HEK293 (cell line): ENCODE measurements at regions not wholly inside any gene's neighbourhood (a gene's known extent, or its start where the extent isn't known, plus 50 kb on each side); places are given as distances from the start of the nearest gene placed in this dataset.

Experiments used
- CTCF ChIA-PET: fragments of 350-600 bp; formaldehyde crosslinking; extraction: SDS; loops from one replicate; lab custom pipeline; 2021; ENCODE audit warnings: antibody characterized with exemption; lab: Yijun Ruan, JAX
- POLR2A ChIA-PET: fragments of 300-600 bp; formaldehyde crosslinking; extraction: SDS; loops from one replicate; lab custom pipeline; 2020; ENCODE audit warnings: antibody characterized with exemption, inconsistent platforms; lab: Yijun Ruan, JAX
- H3K27ac ChIP-seq: fragments of 200-500 bp; sonication (Bioruptor generic); 2 replicates; pipeline ENCODE4 v1.5.1; 2014; ENCODE audit warnings: low read depth, low read length, control low read depth, inconsistent platforms; ENCODE audit errors: extremely low read depth
- H3K36me3 ChIP-seq, 2 experiments: fragments of 200-500 bp in 1 of 2; sonication (Bioruptor generic) in 1 of 2; 1 replicate in 1 of 2; 2 replicates in 1 of 2; pipeline ENCODE4 v1.5.1; 2014 to 2017; ENCODE audit warnings: inconsistent platforms in 2 of 2, low read length in 2 of 2; ENCODE audit not compliant: control insufficient read depth in 2 of 2, insufficient read depth in 1 of 2
- H3K4me1 ChIP-seq: fragments of 200-500 bp; sonication (Bioruptor generic); 2 replicates; pipeline ENCODE4 v1.5.1; 2014; ENCODE audit warnings: mild to moderate bottlenecking, low read length, inconsistent platforms; ENCODE audit not compliant: control insufficient read depth, insufficient read depth
- H3K4me3 ChIP-seq: 2 replicates; pipeline ENCODE4 v1.5.1; 2011; ENCODE audit warnings: low read depth, mild to moderate bottlenecking, control low read depth, low read length, moderate library complexity
- H3K9me3 ChIP-seq: fragments of 200-500 bp; sonication (Bioruptor generic); 2 replicates; pipeline ENCODE4 v1.5.1; 2014; ENCODE audit warnings: low read depth, low read length, inconsistent platforms; ENCODE audit not compliant: control insufficient read depth, insufficient read depth
- GLIS1 ChIP-seq: fragments of 450-650 bp; formaldehyde crosslinking; IDR thresholded peaks from 2 replicates; pipeline ENCODE4 v1.5.1; 2016; ENCODE audit warnings: missing biosample characterization, missing genetic modification characterization
- HIC1 ChIP-seq: fragments of 450-650 bp; formaldehyde crosslinking; IDR thresholded peaks from 2 replicates; pipeline ENCODE4 v1.5.1; 2016; ENCODE audit warnings: missing biosample characterization, missing genetic modification characterization
- RBAK ChIP-seq: fragments of 450-650 bp; formaldehyde crosslinking; IDR thresholded peaks from 2 replicates; pipeline ENCODE4 v1.5.1; 2016; ENCODE audit warnings: missing biosample characterization, missing genetic modification characterization
- SP3 ChIP-seq: fragments of 450-650 bp; formaldehyde crosslinking; IDR thresholded peaks from 2 replicates; pipeline ENCODE4 v1.5.1; 2016; ENCODE audit warnings: missing biosample characterization, missing genetic modification characterization
- ZBTB49 ChIP-seq: fragments of 450-650 bp; formaldehyde crosslinking; IDR thresholded peaks from 2 replicates; pipeline ENCODE4 v1.5.1; 2016; ENCODE audit warnings: missing biosample characterization, missing genetic modification characterization, low read depth
- ZBTB8A ChIP-seq: fragments of 450-650 bp; formaldehyde crosslinking; IDR thresholded peaks from 2 replicates; pipeline ENCODE4 v1.5.1; 2016; ENCODE audit warnings: missing biosample characterization, missing genetic modification characterization
- ZNF10 ChIP-seq: fragments of 450-650 bp; formaldehyde crosslinking; IDR thresholded peaks from 2 replicates; pipeline ENCODE4 v1.5.1; 2017; ENCODE audit warnings: missing biosample characterization, missing genetic modification characterization
- ZNF23 ChIP-seq: fragments of 450-650 bp; formaldehyde crosslinking; IDR thresholded peaks from 2 replicates; pipeline ENCODE4 v1.5.1; 2016; ENCODE audit warnings: missing biosample characterization, missing genetic modification characterization, borderline replicate concordance
- ZNF239 ChIP-seq: fragments of 450-650 bp; formaldehyde crosslinking; IDR thresholded peaks from 2 replicates; pipeline ENCODE4 v1.5.1; 2016; ENCODE audit warnings: missing biosample characterization, missing genetic modification characterization
- ZNF24 ChIP-seq: fragments of 450-650 bp; formaldehyde crosslinking; IDR thresholded peaks from 2 replicates; pipeline ENCODE4 v1.5.1; 2016; ENCODE audit warnings: missing biosample characterization, missing genetic modification characterization
- ZNF266 ChIP-seq: fragments of 450-650 bp; formaldehyde crosslinking; IDR thresholded peaks from 2 replicates; pipeline ENCODE4 v1.5.1; 2016; ENCODE audit warnings: missing biosample characterization, missing genetic modification characterization, low read depth
- ZNF302 ChIP-seq: fragments of 450-650 bp; formaldehyde crosslinking; IDR thresholded peaks from 2 replicates; pipeline ENCODE4 v1.5.1; 2016; ENCODE audit warnings: missing biosample characterization, missing genetic modification characterization, low read depth
- ZNF311 ChIP-seq: fragments of 450-650 bp; formaldehyde crosslinking; IDR thresholded peaks from 2 replicates; pipeline ENCODE4 v1.5.1; 2017; ENCODE audit warnings: missing biosample characterization, missing genetic modification characterization, borderline replicate concordance
- ZNF394 ChIP-seq: fragments of 450-650 bp; formaldehyde crosslinking; IDR thresholded peaks from 2 replicates; pipeline ENCODE4 v1.5.1; 2016; ENCODE audit warnings: missing biosample characterization, missing genetic modification characterization, mild to moderate bottlenecking, moderate library complexity, borderline replicate concordance
- ZNF561 ChIP-seq: fragments of 450-650 bp; IDR thresholded peaks from 2 replicates; pipeline ENCODE4 v1.5.1; 2018; ENCODE audit warnings: missing biosample characterization, missing genetic modification characterization, borderline replicate concordance
- ZNF623 ChIP-seq: fragments of 450-650 bp; formaldehyde crosslinking; IDR thresholded peaks from 2 replicates; pipeline ENCODE4 v1.5.1; 2016; ENCODE audit warnings: missing biosample characterization, missing genetic modification characterization
- ZNF629 ChIP-seq: fragments of 450-650 bp; formaldehyde crosslinking; IDR thresholded peaks from 2 replicates; pipeline ENCODE4 v1.5.1; 2017; ENCODE audit warnings: missing biosample characterization, missing genetic modification characterization
- ZNF664 ChIP-seq: fragments of 450-650 bp; formaldehyde crosslinking; IDR thresholded peaks from 2 replicates; pipeline ENCODE4 v1.5.1; 2016; ENCODE audit warnings: missing biosample characterization, missing genetic modification characterization
- ZNF677 ChIP-seq: fragments of 450-650 bp; IDR thresholded peaks from 2 replicates; pipeline ENCODE4 v1.5.0; 2018; ENCODE audit warnings: missing biosample characterization, mild to moderate bottlenecking, missing genetic modification characterization, moderate library complexity
- ZNF707 ChIP-seq: fragments of 450-650 bp; formaldehyde crosslinking; IDR thresholded peaks from 2 replicates; pipeline ENCODE4 v1.5.1; 2016; ENCODE audit warnings: missing biosample characterization, missing genetic modification characterization
- ZNF76 ChIP-seq: fragments of 450-650 bp; formaldehyde crosslinking; IDR thresholded peaks from 2 replicates; pipeline ENCODE4; 2016; ENCODE audit warnings: low read depth, missing biosample characterization, missing genetic modification characterization, borderline replicate concordance
- ZNF792 ChIP-seq: fragments of 450-650 bp; formaldehyde crosslinking; IDR thresholded peaks from 2 replicates; pipeline ENCODE4 v1.5.1; 2016; ENCODE audit warnings: missing biosample characterization, missing genetic modification characterization
- TF ChIP-seq, protein P1 (sequence below): fragments of 450-650 bp; formaldehyde crosslinking; conservative IDR thresholded peaks from 2 replicates; pipeline ENCODE4 v1.5.1; 2016; ENCODE audit warnings: low read depth, missing biosample characterization, missing genetic modification characterization
- TF ChIP-seq, protein P2 (sequence below): fragments of 450-650 bp; formaldehyde crosslinking; IDR thresholded peaks from 2 replicates; pipeline ENCODE4 v1.5.1; 2016; ENCODE audit warnings: missing biosample characterization, missing genetic modification characterization
- TF ChIP-seq, protein P3 (sequence below): fragments of 450-650 bp; formaldehyde crosslinking; IDR thresholded peaks from 2 replicates; pipeline ENCODE4 v1.5.1; 2016; ENCODE audit warnings: missing biosample characterization, missing genetic modification characterization

DNA sequence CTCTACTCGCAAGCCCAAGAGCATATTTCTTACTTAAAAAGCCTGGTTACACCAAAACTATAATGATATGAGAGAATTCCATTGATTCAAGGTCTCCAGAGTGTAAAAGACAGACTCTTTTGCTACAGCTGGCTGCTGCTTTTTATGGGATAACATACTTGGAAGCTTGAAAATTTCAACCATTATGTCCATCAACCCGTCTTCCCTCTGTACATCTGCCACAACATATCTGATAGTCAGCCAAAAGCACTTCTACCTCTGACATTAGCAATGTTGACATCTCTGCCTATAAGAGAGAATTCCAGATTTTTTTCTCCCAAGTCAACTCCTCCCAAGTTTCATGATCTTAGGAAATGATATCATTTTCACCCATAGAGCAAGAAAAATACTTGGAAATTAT is 54.4 kb upstream of the IQCM start:
- CTCF ChIA-PET, result no interaction called here
- no peaks in the 10 kb centered on the region for H3K36me3 ChIP-seq
- TF ChIP-seq ZNF623 (tag by site-specific recombination), result no peak
- no peak for TF ChIP-seq SP3 (tag by site-specific recombination)
- TF ChIP-seq ZNF24 (tag by site-specific recombination), result no peak
- no peak for TF ChIP-seq ZNF629 (tag by site-specific recombination)
- TF ChIP-seq ZNF792 (tag by site-specific recombination), result no peak
- TF ChIP-seq, protein P1, sequence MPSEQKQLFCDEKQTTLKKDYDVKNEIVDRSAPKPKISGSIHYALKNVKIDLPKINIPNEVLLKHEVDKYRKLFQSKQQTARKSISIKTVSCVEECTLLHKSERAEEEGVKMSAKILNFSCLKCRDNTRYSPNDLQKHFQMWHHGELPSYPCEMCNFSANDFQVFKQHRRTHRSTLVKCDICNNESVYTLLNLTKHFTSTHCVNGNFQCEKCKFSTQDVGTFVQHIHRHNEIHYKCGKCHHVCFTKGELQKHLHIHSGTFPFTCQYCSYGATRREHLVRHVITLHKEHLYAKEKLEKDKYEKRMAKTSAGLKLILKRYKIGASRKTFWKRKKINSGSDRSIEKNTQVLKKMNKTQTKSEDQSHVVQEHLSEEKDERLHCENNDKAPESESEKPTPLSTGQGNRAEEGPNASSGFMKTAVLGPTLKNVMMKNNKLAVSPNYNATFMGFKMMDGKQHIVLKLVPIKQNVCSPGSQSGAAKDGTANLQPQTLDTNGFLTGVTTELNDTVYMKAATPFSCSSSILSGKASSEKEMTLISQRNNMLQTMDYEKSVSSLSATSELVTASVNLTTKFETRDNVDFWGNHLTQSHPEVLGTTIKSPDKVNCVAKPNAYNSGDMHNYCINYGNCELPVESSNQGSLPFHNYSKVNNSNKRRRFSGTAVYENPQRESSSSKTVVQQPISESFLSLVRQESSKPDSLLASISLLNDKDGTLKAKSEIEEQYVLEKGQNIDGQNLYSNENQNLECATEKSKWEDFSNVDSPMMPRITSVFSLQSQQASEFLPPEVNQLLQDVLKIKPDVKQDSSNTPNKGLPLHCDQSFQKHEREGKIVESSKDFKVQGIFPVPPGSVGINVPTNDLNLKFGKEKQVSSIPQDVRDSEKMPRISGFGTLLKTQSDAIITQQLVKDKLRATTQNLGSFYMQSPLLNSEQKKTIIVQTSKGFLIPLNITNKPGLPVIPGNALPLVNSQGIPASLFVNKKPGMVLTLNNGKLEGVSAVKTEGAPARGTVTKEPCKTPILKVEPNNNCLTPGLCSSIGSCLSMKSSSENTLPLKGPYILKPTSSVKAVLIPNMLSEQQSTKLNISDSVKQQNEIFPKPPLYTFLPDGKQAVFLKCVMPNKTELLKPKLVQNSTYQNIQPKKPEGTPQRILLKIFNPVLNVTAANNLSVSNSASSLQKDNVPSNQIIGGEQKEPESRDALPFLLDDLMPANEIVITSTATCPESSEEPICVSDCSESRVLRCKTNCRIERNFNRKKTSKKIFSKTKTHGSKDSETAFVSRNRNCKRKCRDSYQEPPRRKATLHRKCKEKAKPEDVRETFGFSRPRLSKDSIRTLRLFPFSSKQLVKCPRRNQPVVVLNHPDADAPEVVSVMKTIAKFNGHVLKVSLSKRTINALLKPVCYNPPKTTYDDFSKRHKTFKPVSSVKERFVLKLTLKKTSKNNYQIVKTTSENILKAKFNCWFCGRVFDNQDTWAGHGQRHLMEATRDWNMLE, result no peak
- no peak for TF ChIP-seq GLIS1
- TF ChIP-seq ZNF664 (tag by site-specific recombination), result no peak
- no peak for TF ChIP-seq RBAK (tag by site-specific recombination)
- TF ChIP-seq ZNF302 (tag by site-specific recombination), result no peak
- TF ChIP-seq ZNF10 (tag by site-specific recombination), result no peak
- no peak for TF ChIP-seq ZBTB8A (tag by site-specific recombination)
- TF ChIP-seq ZNF677, result no peak
- no peak for TF ChIP-seq HIC1
- TF ChIP-seq ZNF311 (tag by site-specific recombination), result no peak
- no peak for TF ChIP-seq ZNF239
- TF ChIP-seq ZBTB49 (tag by site-specific recombination), result no peak
- TF ChIP-seq ZNF76, result no peak
- TF ChIP-seq ZNF707 (tag by site-specific recombination), result no peak
- H3K9me3 ChIP-seq, result no peaks in the 10 kb centered on the region
- H3K27ac ChIP-seq, result no peak overlapping the region
- POLR2A ChIA-PET, result no interaction called here
- H3K4me1 ChIP-seq, result no peaks in the 10 kb centered on the region
- no peak overlapping the region for H3K4me3 ChIP-seq

DNA sequence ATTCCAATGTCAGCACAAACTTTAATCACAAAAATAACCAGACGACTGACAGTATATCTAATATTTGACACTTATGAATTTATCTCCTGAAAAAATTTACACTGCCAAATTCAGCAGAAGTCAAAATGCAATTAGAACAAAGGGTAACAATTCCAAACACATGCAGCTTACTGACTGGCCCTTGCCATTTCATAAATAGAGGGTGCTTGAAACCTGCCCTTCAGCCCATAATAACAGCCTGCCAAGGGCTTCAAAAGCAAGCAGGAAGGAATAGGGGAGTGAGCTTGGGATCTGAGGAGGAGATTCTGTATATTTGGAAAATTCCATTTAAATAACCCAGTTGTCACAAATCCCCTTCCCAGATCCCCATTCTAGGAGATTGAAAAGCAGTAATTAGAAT is 66.1 kb upstream of the IQCM start:
- ChIA-PET POLR2A (no interaction called here), CTCF (no interaction called here)
- no peak overlapping the region for H3K27ac ChIP-seq
- H3K36me3 ChIP-seq, result no peaks in the 10 kb centered on the region
- H3K4me1 ChIP-seq, result no peaks in the 10 kb centered on the region
- H3K4me3 ChIP-seq, result no peak overlapping the region
- H3K9me3 ChIP-seq, result no peaks in the 10 kb centered on the region
- TF ChIP-seq, protein P2, sequence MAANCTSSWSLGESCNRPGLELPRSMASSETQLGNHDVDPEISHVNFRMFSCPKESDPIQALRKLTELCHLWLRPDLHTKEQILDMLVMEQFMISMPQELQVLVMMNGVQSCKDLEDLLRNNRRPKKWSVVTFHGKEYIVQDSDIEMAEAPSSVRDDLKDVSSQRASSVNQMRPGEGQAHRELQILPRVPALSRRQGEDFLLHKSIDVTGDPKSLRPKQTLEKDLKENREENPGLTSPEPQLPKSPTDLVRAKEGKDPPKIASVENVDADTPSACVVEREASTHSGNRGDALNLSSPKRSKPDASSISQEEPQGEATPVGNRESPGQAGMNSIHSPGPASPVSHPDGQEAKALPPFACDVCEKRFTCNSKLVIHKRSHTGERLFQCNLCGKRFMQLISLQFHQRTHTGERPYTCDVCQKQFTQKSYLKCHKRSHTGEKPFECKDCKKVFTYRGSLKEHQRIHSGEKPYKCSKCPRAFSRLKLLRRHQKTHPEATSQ, result no peak
- TF ChIP-seq, protein P3, sequence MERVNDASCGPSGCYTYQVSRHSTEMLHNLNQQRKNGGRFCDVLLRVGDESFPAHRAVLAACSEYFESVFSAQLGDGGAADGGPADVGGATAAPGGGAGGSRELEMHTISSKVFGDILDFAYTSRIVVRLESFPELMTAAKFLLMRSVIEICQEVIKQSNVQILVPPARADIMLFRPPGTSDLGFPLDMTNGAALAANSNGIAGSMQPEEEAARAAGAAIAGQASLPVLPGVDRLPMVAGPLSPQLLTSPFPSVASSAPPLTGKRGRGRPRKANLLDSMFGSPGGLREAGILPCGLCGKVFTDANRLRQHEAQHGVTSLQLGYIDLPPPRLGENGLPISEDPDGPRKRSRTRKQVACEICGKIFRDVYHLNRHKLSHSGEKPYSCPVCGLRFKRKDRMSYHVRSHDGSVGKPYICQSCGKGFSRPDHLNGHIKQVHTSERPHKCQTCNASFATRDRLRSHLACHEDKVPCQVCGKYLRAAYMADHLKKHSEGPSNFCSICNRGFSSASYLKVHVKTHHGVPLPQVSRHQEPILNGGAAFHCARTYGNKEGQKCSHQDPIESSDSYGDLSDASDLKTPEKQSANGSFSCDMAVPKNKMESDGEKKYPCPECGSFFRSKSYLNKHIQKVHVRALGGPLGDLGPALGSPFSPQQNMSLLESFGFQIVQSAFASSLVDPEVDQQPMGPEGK (tag by site-specific recombination), result no peak
- TF ChIP-seq ZNF266 (tag by site-specific recombination) (no peak), ZNF394 (no peak), ZNF23 (tag by site-specific recombination) (no peak), ZNF561 (no peak)
